ENCODE measurements at regions not wholly inside any gene's neighbourhood (a gene's known extent, or its start where the extent isn't known, plus 50 kb on each side); places are given as distances from the start of the nearest gene placed in this dataset.

DNA sequence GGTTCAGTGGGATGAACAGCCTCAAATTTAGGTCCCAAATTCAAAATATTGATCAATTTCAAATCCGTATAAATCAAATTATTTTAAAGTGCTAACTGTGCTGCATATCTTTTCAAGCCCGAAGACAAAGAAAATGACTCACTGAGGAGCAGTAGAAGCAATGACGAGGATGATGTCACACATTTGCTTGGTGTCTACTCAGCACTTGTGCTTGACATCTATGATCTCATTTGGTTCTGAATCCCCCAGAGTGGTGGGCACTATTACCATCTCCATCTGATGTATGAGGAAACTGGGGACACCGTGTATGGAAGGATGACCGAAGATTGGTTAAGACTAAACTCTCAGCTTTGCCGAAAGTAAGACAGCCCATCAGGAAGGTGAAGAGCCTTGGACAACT, 136.5 kb upstream of the CHRNA7 start:
- POLR2A ChIA-PET = no interaction called here
- no peak overlapping the region for H3K4me3 Mint-ChIP-seq
- DNase-seq (no peak), ATAC-seq (ENCODE audit: low read depth) (no peak)
- H3K27me3 Mint-ChIP-seq = peaks cover 10% of the 10 kb centered on the region
- H3K4me1 Mint-ChIP-seq = no peaks in the 10 kb centered on the region
- H3K9me3 Mint-ChIP-seq = peaks cover 3% of the 10 kb centered on the region
- no peak overlapping the region for H3K27ac Mint-ChIP-seq
- no peaks in the 10 kb centered on the region for H3K36me3 Mint-ChIP-seq

DNA sequence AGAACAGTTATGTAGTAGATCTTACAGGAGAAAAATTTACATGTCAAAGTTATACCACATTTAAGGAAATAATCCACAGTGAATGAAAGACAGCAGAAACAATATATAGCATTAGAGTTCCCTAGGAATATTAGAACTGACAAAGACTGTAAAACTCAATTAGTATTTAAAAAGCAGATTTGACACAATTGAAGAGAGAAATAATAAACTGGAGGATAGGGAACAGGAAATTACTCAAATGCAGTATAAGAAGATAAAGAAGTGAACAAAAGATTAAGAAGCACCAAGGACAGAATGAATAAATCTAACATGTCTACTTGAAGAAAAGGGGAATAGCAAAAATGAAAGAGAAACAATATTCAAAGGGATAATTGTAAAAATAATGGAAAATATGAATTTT, 132.6 kb upstream of the CHRNA7 start:
- H3K36me3 Mint-ChIP-seq = no peaks in the 10 kb centered on the region
- no peaks in the 10 kb centered on the region for H3K27me3 Mint-ChIP-seq
- no peaks in the 10 kb centered on the region for H3K4me1 Mint-ChIP-seq
- DNase-seq = no peak
- POLR2A ChIA-PET = no interaction called here
- H3K4me3 Mint-ChIP-seq = no peak overlapping the region
- H3K27ac Mint-ChIP-seq = no peak overlapping the region
- peaks cover 4% of the 10 kb centered on the region for H3K9me3 Mint-ChIP-seq
- no peak for ATAC-seq (ENCODE audit: low read depth)

DNA sequence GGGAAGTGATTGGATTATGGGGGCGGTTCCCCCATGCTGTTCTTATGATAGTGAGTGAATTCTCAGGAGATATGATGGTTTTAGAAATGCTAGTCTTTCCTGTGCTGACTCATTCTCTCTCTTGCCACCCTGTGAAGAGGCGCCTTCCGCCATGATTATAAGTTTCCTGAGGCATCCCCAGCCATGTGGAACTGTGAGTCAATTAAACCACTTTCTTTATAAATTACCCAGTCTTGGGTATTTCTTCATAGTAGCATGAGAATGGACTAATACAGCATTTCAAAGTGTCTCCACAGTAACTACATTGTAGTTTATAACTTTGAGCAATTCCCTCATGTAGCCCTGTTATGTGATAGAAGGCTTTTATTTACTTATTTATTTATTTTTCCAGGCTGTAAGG, 128.8 kb upstream of the CHRNA7 start:
- no peak for DNase-seq
- Mint-ChIP-seq H3K9me3 (peaks cover 4% of the 10 kb centered on the region), H3K4me1 (peaks cover 2% of the 10 kb centered on the region), H3K27ac (no peak overlapping the region), H3K36me3 (no peaks in the 10 kb centered on the region), H3K27me3 (no peaks in the 10 kb centered on the region), H3K4me3 (no peak overlapping the region)
- POLR2A ChIA-PET = no interaction called here
- no peak for ATAC-seq (ENCODE audit: low read depth)

DNA sequence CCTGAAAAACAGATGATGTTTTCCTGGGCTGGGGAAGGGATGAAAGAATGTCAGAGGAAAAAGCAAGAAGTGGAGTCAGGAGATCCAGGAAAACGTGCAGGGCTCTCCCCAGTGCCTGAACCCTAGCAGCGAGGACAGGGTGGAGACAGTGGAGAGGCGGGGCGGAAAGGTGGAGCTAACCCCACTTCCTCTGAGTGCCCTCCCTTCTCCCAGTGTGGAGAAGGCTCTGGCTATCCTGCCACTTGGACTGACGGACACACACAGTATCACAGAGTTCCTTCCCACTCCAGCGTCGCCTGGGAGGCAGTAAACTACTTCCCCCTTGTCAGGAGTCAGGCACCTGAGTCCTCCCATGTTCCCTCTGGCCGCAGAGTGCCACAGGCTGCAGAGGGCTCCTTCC, 125.3 kb upstream of the CHRNA7 start:
- Mint-ChIP-seq H3K9me3 (peaks cover under 1% of the 10 kb centered on the region), H3K27me3 (no peaks in the 10 kb centered on the region), H3K4me3 (no peak overlapping the region), H3K36me3 (no peaks in the 10 kb centered on the region), H3K27ac (no peak overlapping the region), H3K4me1 (peaks cover 2% of the 10 kb centered on the region)
- ATAC-seq (ENCODE audit: low read depth) (no peak), DNase-seq (no peak)
- POLR2A ChIA-PET = no interaction called here

DNA sequence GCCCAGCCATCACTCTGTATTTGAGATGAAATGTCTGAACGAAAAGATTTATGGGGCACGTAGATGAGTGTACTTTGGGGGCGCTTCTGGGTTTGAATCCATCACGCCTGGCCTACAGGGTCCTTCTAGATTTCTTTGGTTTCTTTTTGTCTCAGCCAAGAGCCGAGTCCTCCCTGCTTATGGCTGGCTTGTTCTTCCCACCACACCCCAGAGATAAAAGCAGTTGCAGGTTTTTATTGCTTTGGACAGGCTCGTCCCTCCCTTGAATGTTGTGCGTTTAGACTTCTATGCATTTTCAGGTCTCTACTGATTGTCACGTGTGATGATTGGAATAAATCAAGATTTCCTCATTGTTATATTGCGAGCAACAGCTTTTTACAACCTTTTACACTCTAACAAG, 104.8 kb upstream of the CHRNA7 start:
- Mint-ChIP-seq H3K27ac (no peak overlapping the region), H3K27me3 (peaks cover 18% of the 10 kb centered on the region), H3K36me3 (no peaks in the 10 kb centered on the region), H3K4me1 (no peaks in the 10 kb centered on the region), H3K4me3 (no peak overlapping the region), H3K9me3 (peaks cover 1% of the 10 kb centered on the region)
- DNase-seq (no peak), ATAC-seq (ENCODE audit: low read depth) (no peak)
- POLR2A ChIA-PET = no interaction called here

DNA sequence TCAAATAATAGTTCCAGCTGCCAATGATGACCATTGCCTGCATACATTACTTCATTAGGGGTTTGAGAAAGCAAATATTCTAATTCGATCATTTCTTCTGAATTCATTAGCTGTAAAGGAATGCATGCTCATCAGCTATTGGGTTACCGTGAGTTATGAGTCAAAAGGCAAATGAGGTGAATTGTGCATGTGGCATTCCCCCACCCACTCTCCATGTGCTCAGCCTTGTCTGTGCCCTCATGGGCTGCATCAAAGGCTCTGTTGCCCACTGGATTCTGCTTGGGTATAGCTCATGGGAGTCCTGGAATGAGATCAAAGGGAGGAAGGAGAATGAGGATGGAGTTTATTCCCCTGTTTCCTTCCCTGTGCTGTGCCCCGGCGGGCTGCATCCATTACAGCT, 99.3 kb upstream of the CHRNA7 start:
- ATAC-seq (ENCODE audit: low read depth) (no peak), DNase-seq (no peak)
- Mint-ChIP-seq H3K4me1 (no peaks in the 10 kb centered on the region), H3K4me3 (no peak overlapping the region), H3K27me3 (peaks cover 3% of the 10 kb centered on the region), H3K27ac (no peak overlapping the region), H3K36me3 (no peaks in the 10 kb centered on the region), H3K9me3 (no peaks in the 10 kb centered on the region)
- POLR2A ChIA-PET = no interaction called here

DNA sequence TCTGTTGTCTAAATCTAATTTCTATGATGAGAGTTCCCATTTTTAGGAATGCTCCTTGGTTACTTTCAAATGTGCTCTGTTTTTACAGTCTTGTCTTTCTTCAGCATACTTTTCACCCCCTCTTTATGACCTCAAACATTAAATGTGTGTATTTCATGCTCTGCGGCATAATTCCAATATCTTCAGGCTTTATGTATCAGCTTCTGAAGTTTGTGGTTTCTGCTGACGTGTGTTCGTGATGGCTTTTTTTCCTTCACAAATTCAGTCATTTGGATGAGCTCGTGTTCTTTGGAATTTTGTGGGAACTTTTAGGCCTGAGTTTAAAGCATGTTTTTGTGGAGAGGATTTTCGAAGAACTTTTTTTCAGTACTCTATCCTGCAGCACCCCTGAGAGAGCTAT, 97.7 kb upstream of the CHRNA7 start:
- Mint-ChIP-seq H3K9me3 (no peaks in the 10 kb centered on the region), H3K27me3 (peaks cover 3% of the 10 kb centered on the region), H3K36me3 (no peaks in the 10 kb centered on the region), H3K27ac (no peak overlapping the region), H3K4me1 (no peaks in the 10 kb centered on the region), H3K4me3 (no peak overlapping the region)
- ATAC-seq (ENCODE audit: low read depth) (no peak), DNase-seq (no peak)
- POLR2A ChIA-PET = no interaction called here

DNA sequence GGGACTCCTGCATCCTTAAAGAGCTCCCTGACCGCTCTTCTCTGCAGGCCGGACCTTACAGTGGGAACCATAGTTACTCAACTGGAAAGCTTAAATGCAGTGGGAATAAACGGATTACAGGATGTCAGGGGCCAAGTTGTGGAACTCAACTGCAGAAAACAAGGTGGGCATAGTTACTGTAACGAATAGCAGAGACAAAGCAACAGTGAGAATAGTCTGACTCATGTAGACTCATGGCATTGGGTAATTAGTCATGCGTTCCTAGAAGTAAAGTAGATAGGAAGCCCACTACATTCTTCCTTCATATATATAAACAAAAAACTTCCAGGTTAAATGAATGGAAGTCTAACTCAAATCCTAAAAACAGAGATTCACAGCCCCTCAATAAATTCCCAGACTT, 95.5 kb upstream of the CHRNA7 start:
- no peaks in the 10 kb centered on the region for H3K9me3 Mint-ChIP-seq
- no peak overlapping the region for H3K4me3 Mint-ChIP-seq
- DNase-seq (no peak), ATAC-seq (ENCODE audit: low read depth) (no peak)
- no peak overlapping the region for H3K27ac Mint-ChIP-seq
- POLR2A ChIA-PET = no interaction called here
- peaks cover 5% of the 10 kb centered on the region for H3K27me3 Mint-ChIP-seq
- no peaks in the 10 kb centered on the region for H3K4me1 Mint-ChIP-seq
- no peaks in the 10 kb centered on the region for H3K36me3 Mint-ChIP-seq

DNA sequence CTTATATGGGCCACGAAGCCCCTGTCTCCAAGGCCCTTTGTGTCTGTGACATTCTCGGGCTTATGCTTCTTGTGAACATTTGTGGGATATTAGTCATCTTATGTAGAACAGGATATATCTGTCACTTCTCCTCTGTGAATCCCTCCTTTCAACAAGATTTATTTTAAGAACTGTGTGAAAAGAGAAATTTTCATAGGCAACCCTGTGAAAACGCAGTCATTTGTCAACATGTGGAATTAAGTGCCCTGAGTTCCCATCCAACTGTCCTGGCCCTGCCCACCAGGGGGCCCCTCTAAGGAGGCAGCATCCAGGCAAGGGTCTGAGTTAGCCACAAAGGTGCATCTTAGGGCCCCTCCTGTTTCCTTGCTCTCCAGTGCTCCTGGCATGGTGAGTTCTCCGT, 76.8 kb upstream of the CHRNA7 start:
- DNase-seq (no peak), ATAC-seq (ENCODE audit: low read depth) (no peak)
- Mint-ChIP-seq H3K4me1 (no peaks in the 10 kb centered on the region), H3K9me3 (peaks cover 4% of the 10 kb centered on the region), H3K36me3 (no peaks in the 10 kb centered on the region), H3K4me3 (no peak overlapping the region), H3K27me3 (peaks cover 6% of the 10 kb centered on the region), H3K27ac (no peak overlapping the region)
- POLR2A ChIA-PET = no interaction called here

DNA sequence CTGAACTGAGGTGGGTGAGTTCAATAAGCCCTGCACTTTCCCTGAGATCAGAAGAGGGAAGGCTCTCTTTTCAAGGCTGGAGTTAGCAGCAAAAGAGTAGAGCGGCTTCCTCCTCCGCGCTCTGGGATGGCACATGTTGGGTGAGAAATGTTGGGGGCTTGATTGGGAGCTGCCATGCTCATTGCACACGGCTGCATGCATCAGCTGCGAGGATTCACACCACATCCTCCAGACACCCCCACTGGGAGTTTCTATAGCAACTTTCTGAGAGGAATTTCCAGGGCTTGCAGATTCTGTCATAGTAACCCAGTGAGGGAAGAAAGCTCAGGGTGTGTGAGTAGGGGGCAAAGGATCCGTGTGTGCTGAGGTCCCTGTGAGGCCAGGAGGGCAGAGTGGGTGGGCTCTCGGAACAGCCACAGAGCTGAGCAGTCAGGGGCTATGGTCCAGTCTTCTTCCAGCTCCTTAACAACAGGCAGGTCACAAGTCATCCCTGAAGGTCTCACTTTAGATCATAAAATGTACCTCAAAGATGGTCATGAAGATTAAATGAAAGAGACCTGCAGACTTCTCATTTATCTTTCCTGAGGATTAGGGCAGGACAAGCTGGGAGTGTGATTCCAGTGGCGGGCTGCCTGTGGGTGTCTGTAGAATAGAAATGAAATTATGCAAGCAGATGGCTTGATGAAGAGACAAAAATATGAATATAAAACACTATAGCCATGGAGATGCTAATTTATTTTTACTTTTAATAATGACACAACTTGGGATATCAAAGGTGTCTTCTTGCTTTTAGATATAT, 75.7 kb upstream of the CHRNA7 start:
- no peak overlapping the region for H3K27ac Mint-ChIP-seq
- H3K4me1 Mint-ChIP-seq = no peaks in the 10 kb centered on the region
- DNase-seq (no peak), ATAC-seq (ENCODE audit: low read depth) (no peak)
- H3K36me3 Mint-ChIP-seq = no peaks in the 10 kb centered on the region
- H3K9me3 Mint-ChIP-seq = peaks cover 4% of the 10 kb centered on the region
- H3K4me3 Mint-ChIP-seq = no peak overlapping the region
- H3K27me3 Mint-ChIP-seq = peaks cover 6% of the 10 kb centered on the region
- POLR2A ChIA-PET = no interaction called here

DNA sequence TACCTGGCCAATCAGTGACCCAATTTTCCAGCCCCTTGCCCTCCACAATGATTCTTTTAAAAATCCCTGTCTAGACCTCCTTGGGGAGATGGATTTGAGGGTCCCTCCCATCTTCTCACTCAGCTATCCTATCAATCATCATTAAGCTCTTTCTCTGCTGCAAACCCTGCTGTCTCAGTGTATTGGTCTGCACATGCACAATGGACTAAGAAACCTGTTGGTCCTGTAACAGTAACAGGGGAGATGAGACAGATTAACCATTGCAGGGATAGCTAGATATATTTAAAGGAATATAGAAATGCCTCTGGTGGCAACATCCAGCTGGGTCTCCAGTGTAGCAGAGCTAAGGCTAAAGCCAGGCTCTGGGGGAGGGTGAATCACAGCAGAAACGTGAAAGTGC, 74.6 kb upstream of the CHRNA7 start:
- Mint-ChIP-seq H3K27ac (no peak overlapping the region), H3K27me3 (peaks cover 3% of the 10 kb centered on the region), H3K4me3 (no peak overlapping the region), H3K9me3 (peaks cover 4% of the 10 kb centered on the region), H3K4me1 (no peaks in the 10 kb centered on the region), H3K36me3 (no peaks in the 10 kb centered on the region)
- DNase-seq (no peak), ATAC-seq (ENCODE audit: low read depth) (no peak)
- POLR2A ChIA-PET = no interaction called here

DNA sequence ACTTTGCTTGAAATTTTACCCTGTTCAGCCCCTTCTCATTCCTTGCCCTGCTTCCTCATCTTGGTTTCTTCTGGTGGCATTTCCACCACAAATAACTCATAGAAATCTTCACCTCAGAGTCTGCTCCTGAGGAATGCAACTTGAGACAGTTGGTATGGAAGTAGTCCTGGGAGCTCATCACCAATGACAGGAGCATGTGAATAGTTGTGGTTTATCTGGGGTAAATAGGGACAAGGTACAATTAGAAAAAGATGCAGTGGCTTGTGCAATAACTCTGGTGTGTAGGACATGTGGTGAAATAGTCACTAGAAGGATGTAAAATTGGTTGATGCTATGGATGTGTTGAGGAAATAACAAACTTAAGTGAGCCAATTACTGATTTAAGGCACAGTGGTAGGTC, 72.7 kb upstream of the CHRNA7 start:
- Mint-ChIP-seq H3K36me3 (no peaks in the 10 kb centered on the region), H3K27ac (no peak overlapping the region)
- POLR2A ChIA-PET = no interaction called here

DNA sequence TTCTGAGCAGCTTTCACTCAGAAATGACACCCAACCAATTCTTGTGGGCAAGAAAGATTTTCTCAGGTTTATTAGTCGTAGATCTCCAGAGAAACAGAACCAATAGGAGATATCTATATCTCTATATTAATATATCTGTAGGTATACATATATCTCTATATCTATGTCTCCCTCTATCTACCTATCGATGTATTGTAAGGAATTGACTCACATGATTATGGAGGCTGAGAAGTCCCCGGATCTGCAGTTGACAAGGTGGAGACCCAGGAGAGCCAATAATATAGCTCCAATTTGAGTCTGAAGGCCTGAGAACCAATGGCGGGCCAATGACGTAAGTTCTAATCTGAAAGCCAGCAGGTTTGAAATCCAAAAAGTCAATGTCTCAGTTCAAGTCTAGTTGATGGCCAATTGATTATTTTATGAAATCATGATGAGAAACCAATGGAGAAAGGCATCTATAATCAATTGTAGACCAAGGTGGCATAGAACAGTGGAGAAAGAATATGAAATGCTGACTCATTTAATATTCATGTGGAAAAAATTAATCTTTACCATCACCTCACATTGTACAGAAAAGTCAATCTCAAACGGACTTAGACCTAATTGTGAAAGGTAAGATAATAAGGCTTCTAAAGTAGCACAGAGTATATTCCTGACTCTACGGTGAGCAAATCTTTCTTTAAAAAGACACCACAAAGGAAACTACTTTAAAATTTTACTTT, 65.6 kb upstream of the CHRNA7 start:
- POLR2A ChIA-PET = no interaction called here
- Mint-ChIP-seq H3K4me1 (no peaks in the 10 kb centered on the region), H3K27me3 (peaks cover 5% of the 10 kb centered on the region), H3K9me3 (no peaks in the 10 kb centered on the region), H3K27ac (no peak overlapping the region), H3K4me3 (no peak overlapping the region), H3K36me3 (no peaks in the 10 kb centered on the region)
- ATAC-seq (ENCODE audit: low read depth) (no peak), DNase-seq (no peak)

More for the DNA sequence above, 72.7 kb upstream of the CHRNA7 start:
- Mint-ChIP-seq H3K4me3 (no peak overlapping the region), H3K27me3 (no peaks in the 10 kb centered on the region), H3K4me1 (no peaks in the 10 kb centered on the region), H3K9me3 (peaks cover 4% of the 10 kb centered on the region)
- ATAC-seq (ENCODE audit: low read depth) = no peak
- DNase-seq = no peak

DNA sequence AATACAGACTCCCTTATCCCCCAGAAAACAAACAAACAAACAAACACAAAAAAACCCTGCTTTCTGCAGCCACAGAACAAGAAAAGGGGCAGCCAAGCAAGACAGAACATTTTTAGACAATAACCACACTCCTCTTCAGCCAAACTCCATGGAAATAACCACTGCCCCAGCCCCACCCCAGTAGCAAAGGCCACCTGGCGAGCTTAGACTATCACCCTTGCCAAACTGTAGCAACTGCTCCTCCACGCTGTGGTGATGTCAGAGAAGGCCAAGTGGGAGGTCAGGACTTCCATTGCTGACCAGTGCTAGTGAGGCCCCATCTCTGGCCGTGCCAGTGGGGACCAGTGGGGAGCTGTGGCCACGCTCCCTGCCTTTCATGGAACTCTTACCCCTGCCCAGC, 60.3 kb upstream of the CHRNA7 start:
- peaks cover 10% of the 10 kb centered on the region for H3K27me3 Mint-ChIP-seq

More for the DNA sequence above, 60.3 kb upstream of the CHRNA7 start:
- POLR2A ChIA-PET = no interaction called here
- ATAC-seq (ENCODE audit: low read depth) (no peak), DNase-seq (no peak)
- Mint-ChIP-seq H3K36me3 (no peaks in the 10 kb centered on the region), H3K4me3 (no peak overlapping the region), H3K9me3 (no peaks in the 10 kb centered on the region), H3K4me1 (peaks cover 3% of the 10 kb centered on the region), H3K27ac (no peak overlapping the region)

Data from activated naive CD8-positive, alpha-beta T cell treated with anti-CD3 and anti-CD28 coated beads, Interleukin-2, amount 10 ng/mL, durations not matched to agents 7 days and 5 days (primary cell).